Tibial nerve (tissue), 4 donors: ENCODE measurements at regions not wholly inside any gene's neighbourhood (a gene's known extent, or its start where the extent isn't known, plus 50 kb on each side); places are given as distances from the start of the nearest gene placed in this dataset.

Experiments
- CTCF ChIP-seq, 5 experiments: fragments of 200-600 bp in 3 of 5; fragments of 450-650 bp in 2 of 5; sonication (generic) in 3 of 5; IDR thresholded peaks; one replicate each; pipeline ENCODE4 v1.5.1; 2016 to 2019; ENCODE audit warnings: antibody characterized with exemption in 5 of 5, mild to moderate bottlenecking in 3 of 5, moderate library complexity in 2 of 5
- EP300 ChIP-seq, 2 donors: sonication (generic); formaldehyde crosslinking; IDR thresholded peaks; one replicate each; pipeline ENCODE4 v1.6.1; 2017; ENCODE audit warnings: antibody characterized with exemption in 2 of 2, mild to moderate bottlenecking in 1 of 2
- POLR2A ChIP-seq, 2 donors: fragments of 450-650 bp; IDR thresholded peaks; one replicate each; pipeline ENCODE4 v1.6.1; 2017; ENCODE audit warnings: antibody characterized with exemption in 2 of 2, mild to moderate bottlenecking in 2 of 2, moderate library complexity in 2 of 2

DNA sequence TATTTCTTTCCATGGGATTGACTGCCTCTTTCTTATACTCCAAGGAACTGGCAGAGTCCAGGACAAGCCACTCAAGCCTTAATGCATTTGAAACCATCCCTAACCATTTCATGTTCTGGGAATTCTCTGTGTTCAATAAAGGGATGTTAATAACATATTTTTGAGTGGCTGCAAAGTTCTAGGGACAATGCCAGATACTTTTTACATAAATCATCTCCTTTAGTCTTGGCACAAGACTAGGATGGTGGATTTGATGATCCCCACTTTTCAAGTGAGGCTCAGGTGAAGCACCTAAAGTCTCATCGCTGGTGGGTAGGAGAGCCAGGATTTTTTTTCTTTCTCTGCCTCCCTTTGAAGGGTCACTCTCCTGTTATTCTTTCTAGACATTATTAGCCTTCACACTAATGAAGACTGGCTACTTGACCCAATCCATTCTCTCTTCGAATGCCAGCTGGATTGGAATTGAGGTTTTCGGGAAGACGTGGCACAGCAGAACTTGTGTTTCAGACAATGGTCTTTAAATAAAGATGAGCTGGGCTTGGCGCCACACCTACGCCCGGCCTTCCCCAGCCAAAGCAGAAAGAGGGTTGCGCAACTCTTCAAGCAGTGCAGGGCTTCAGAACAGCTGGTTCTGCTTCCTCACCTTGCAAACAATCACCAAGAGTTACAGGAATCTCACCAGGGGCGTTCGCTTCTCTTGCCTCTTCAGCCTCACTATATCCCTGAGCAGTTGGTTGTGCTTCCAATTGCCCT lies 73.8 kb upstream of the BMPER start:
- no peak for TF ChIP-seq CTCF (IDR thresholded peaks at IDR 0.05)
- no peak for TF ChIP-seq POLR2A (IDR thresholded peaks at IDR 0.05)
- peak in 1 of 2 donors; percentile 38 for TF ChIP-seq EP300 (IDR thresholded peaks at IDR 0.05)
